Right renal pelvis (tissue), 4 donors: ENCODE measurements at regions not wholly inside any gene's neighbourhood (a gene's known extent, or its start where the extent isn't known, plus 50 kb on each side); places are given as distances from the start of the nearest gene placed in this dataset.

Experiments
- DNase-seq, 4 donors: peaks; one replicate each; pipeline ENCODE4 v3.0.0-alpha.2; 2013; ENCODE audit warnings: low read depth in 4 of 4, low spot score in 3 of 4, missing footprints in 1 of 4

- DNase-seq, result no peak
Observed at GRCh38 chr5:30957591-30957990, 235.9 kb upstream of the CDH6 start.

DNA sequence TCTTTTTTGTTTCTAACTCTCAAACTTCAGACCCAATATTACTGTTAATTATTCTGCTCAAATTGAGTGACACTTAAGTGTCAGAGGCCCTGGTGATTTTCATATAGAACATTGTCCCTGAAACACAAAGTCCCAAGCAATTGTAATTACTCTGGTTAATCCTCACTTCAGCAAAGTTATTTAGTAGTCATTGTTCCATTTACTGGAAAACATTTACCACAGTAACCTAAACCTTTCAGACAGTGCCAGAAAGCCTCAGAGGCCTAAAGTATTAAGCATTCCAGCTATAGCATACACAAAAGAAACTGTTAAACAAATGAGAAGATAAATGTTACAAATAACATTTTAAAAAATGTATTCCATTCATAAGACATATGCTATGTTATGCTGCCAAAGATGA, 237.2 kb upstream of the CDH6 start:
- DNase-seq, result no peak

DNA sequence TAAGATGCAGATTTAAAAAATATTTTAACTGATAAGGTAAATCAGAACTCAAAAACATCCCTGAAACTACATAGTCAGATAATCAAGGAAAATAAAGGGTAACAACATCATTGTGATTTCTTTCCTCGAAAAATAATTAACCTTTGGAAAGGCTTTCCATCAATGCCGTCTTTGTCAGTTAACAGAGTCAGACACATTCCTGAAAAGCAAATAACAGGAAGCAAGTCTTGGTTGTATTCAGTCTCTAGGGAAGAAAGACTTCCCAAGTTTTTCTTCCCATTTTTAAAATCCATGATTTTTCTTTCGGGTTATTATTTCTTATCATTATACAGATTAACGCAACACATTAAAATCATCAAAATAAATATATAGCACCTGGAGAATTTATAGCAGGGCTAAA, 256.4 kb upstream of the CDH6 start:
- DNase-seq, result no peak

GRCh38 chr5:30933599-30933998, 259.9 kb upstream of the CDH6 start:
- no peak for DNase-seq

- no peak for DNase-seq
Observed at GRCh38 chr5:30932273-30933017, 261.0 kb upstream of the CDH6 start.

- DNase-seq, result no peak
Observed at GRCh38 chr5:30930736-30931135, 262.8 kb upstream of the CDH6 start.

DNA sequence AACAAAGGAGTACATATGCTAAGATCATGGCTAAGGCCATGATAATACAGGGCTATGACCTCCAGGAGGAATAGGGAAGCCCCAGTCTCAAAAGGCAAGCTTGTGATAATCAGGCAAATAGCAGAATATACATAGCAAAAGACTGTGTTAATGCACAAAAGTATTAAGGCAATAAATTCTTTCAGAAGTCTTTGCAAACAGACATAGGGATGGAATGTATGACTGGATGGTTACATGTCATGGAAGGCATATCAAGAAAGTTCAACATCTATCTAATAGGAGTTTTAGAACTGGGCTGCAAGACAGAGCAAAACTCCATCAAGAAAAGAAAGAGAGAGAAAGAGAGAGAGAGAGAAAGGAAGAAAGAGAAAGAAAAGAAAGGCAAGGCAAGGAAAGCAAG, 264.5 kb upstream of the CDH6 start:
- no peak for DNase-seq

DNA sequence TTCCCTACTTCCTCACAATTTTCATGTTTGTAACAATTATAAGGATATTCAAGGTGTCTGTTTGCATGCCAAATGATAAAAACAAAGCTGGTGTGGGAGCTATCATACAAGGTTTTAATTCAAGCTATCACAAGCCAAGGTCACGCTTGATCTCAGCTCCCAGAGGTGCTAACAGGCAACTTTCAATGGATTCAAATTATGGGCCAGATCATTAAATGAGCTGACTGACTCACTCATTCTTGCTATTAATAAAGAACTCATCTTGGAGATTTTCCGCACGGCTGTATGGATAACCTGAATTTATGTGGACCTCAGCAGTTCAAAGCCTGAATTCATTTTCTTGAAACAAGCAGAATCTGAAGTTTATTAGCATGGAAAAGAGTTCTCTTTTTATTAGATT, 267.3 kb upstream of the CDH6 start:
- DNase-seq, result no peak

GRCh38 chr5:30921388-30921787, 272.1 kb upstream of the CDH6 start:
- no peak for DNase-seq

DNA sequence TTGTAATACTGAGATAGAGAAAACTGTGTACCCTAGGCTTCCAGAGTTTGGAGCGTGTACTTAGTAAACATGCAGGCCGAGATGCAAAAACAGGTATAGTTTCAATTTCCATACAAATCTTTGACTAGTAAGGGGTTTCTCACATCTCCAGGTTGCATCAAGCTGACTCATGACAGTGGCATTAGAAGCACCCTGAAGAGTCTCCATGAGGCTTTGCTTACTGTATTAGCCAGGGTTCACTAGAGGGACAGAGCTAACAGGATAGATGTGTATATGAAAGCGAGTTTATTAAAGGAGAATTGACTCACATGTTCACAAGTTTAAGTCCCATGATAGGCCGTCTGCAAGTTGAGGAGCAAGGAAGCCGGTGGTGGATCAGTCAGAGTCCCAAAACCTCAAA, 275.3 kb upstream of the CDH6 start:
- no peak for DNase-seq

GRCh38 chr5:30908356-30908755, 285.1 kb upstream of the CDH6 start:
- DNase-seq, result no peak

DNA sequence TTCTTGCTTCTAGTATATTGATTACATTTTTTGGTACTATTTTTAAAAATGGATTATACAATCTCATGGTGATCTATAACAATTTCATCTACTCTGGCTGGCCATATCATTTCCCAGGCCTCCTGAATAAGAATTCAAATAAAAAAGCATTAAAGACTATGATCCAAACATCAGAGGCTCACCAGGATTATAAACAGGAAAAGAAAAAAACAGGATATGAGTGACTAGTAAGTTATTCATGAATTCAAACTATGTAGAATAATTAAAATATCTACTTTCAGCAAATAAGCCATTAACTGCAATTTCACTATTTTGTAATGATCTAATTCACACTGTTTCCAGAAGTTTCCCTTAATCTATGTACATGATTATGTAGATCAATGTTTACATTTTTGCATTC, 293.1 kb upstream of the CDH6 start:
- no peak for DNase-seq

- DNase-seq, result no peak
Observed at GRCh38 chr5:30894811-30895210, 298.7 kb upstream of the CDH6 start.

DNA sequence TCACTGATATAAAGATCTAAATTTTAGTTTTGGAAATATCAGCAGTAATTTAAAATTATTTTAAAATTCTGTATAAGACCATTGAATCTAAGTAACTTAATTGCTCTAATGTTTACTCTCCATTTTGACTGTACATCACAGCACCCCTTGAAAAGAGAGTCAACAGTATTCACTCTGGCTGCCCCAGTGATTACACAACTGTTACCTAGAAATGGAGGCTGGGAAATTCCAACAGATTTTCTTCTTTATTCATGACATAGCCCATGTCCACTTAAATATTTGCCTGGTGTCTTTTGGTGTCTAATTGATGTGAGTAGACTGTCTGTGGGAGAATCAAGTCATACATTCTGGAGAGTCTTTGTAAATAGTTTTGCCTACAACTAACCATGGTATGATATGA, 301.8 kb upstream of the CDH6 start:
- DNase-seq, result no peak

- no peak for DNase-seq
Observed at GRCh38 chr5:30890377-30890776, 303.1 kb upstream of the CDH6 start.

DNA sequence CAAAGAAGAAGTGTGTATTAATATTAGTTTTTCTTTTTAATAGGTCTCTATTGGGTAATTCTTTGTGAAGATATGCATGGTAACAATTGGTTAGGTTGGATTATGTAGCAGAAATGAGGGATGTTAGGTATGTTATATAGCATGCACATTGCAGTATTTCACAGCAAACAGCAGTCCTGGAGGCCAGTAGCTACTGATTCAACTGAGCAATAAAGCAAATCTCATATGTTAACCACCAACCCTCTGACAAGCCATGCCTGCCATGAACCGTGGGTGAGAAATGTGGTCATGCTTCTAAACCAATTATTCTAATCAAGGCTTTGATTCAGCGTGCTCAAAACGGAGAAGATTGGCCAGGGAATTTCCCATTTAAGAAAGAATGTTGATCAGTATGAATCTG, 313.0 kb upstream of the CDH6 start:
- DNase-seq, result no peak

DNA sequence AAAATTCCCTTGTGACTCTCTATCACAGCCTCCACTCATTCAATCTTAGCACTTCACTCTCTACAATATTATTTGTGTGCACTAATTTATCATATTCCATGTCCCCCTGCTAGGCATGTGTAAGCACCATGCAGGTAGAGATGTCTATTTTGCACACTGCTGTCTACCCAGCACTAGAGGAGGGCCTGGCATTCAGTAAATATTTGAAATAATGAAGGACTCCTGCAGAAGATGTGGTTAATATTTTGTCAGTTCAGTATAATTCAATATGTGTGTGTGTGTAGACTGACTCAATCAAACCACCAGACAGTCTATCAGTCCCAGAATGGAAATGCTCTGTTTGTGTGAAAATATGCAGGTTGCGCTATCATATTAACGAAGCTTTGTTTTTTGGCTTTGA, 313.6 kb upstream of the CDH6 start:
- no peak for DNase-seq

DNA sequence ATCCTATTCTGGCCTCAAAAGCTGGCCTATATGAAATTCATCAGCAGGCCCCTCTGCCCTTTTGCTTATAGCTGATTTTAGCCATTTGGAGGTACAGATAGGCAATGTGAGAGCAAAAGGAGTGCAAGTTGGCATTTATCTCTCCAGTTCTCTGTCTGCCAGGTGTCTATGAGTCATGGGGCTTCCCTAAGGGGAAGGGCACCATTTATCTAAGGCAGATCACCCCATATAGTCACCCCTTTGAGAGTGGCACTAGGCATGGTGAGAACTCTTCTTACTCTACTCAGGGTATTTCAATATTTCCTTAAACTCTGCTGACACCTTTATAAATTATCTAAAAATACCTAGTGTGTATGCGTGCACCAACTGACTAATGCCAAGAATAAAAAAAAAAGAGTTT, 314.7 kb upstream of the CDH6 start:
- DNase-seq, result no peak

- no peak for DNase-seq
Observed at GRCh38 chr5:30878296-30878695, 315.2 kb upstream of the CDH6 start.

GRCh38 chr5:30874241-30875034, 319.0 kb upstream of the CDH6 start:
- no peak for DNase-seq

- no peak for DNase-seq
Observed at GRCh38 chr5:30871196-30871595, 322.3 kb upstream of the CDH6 start.

GRCh38 chr5:30867711-30868110, 325.8 kb upstream of the CDH6 start:
- DNase-seq, result no peak
